ENCODE measurements at regions not wholly inside any gene's neighbourhood (a gene's known extent, or its start where the extent isn't known, plus 50 kb on each side); places are given as distances from the start of the nearest gene placed in this dataset.

DNA sequence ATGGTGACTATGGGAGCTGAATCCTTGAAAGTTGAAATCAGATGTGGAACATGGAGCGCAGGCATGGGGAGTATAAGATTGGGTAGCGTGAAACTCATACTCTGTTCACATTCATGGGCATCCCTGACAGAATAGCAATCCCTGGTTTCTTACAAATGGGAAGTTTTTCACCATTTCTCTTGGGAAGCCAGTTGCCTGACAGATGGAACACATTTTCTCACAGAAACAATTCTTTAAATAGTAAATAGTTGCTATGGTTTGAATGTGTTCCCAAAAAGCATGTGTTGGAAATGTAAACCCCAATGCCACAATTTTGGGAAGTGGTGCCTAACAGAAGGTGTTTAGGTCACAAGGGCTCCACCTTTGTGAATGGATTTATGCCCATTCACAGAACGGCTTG, 262.8 kb upstream of the HS3ST5 start:
- no peak for DNase-seq

DNA sequence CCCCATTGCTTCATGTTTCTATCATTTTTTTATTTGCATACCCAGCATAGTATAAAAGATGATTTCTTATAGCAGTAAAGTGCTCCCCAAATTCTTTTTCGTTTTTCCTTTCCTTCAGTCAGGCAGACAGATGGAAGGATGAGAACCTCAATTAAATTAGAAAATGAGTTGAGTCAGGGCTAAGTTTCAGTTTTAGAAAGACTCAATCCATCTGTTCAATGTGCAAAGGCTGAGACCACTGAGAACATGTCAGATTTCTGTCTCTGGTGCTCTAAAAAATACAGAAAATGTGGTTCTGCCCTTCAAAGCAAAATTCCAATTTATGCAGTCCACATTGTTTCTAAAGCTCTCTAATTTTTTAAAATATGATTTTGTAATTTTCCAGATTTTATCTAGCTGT, 257.6 kb upstream of the HS3ST5 start:
- no peak for DNase-seq

DNA sequence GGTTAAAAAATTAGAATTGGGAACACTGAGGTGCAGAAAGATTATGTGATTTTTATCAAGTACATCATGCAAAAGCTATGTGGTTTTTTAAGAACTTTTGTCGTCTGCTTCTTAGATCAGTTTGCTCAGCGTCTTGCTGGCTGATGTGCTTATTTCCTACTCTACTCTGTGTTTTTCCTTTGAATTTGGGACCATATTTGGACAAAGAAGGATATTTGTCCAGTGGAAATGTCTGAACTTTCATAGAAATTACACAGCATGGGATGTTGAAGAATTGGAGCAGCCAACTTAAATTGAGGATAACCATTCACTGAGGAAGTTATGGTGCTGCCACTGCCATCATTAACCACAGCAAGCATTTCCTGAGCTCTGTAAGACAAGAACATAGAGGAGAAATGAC, 252.8 kb upstream of the HS3ST5 start:
- no peak for DNase-seq

DNA sequence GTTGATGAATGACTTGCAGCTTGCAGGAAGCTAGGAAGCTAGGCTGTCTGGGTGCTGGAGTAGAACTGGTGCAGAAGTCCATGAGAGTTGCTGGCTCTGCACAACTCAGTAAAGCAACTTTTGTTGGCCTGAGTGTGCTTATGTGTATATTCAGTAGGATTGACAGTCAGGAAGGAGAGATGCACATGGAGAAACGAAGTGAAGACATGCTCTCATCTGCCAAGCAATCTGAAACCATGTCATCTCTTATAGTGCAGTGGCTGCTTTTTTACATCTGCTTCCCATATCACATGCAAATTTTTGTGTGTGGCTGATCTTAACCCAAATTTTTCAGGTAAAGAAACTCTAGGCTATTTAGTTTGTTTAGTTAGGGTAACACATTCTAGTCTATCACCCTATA, 252.4 kb upstream of the HS3ST5 start:
- DNase-seq = no peak

DNA sequence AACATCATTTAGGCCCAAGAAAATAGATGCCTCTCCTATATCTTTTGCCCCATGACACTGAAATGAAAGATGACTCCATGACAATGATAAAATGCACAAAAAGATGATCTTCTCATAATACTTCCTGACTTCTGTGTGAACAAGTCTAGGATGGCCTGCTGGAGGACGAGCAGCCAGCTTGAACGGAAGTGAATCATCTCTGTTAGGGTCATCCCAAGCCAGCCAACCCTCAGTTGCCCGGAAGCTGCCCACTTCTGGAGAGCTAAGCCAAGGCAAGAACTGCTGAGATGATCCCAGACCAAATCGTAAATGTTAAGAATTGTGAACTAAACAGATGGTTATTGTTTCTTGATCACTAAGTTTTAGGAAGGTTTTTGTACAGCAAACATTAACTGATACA, 249.7 kb upstream of the HS3ST5 start:
- DNase-seq = no peak

DNA sequence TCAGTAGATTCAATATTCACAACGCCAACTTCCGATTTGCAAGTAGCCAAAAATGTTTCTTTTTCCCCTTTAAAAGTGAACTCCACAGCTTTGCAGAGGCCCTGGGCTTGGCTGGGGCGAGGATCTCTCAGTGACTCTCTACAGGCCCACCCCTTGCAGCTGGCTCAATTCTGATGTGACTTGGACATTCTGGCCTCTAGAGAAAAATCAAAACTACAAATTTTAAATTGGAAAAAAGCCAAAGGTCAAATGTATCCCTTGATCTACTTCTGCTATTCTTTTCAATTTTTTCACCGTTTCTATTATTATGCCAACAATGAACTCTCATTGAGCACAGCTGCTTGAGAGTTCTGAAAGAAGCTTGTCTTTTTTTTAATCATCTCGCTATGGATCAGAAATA, 245.9 kb upstream of the HS3ST5 start:
- no peak for DNase-seq

DNA sequence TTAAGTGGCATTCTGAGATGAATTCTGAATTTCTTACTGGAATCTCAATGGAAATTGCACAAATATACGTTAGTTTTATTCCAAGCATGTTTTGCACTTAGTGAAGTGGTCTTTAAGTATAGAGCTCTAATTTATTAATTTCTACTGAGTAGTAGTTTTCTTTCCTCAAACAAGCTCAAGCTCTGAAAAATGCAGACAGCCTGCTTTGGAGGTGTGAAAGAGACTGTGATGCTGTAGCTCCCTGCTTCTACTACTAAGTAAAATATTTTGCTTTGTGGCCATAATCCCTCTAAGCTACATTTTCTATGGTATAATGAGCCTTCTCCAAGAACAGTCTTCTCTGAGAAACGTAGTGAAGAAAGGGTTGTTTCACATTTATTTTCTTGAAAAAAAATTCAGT, 243.5 kb upstream of the HS3ST5 start:
- DNase-seq = no peak

DNA sequence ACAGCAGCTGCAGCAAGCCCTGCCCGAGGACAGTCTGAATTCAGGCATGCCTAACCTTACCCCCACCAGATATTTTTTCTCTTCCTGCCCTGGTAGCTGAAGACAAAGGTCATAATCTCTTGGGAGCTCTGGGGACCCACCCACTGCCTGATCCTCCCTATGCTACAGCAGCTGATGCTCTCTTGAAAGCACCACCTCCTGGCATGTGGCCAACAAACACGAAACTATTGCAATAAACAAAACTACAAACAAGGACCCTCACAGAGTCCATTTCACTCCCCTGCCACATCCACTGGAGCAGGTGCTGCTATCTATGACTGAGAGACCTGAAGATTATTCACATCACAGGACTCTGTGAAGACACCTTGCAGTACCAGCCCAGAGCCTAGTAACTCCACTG, 238.5 kb upstream of the HS3ST5 start:
- DNase-seq = no peak

DNA sequence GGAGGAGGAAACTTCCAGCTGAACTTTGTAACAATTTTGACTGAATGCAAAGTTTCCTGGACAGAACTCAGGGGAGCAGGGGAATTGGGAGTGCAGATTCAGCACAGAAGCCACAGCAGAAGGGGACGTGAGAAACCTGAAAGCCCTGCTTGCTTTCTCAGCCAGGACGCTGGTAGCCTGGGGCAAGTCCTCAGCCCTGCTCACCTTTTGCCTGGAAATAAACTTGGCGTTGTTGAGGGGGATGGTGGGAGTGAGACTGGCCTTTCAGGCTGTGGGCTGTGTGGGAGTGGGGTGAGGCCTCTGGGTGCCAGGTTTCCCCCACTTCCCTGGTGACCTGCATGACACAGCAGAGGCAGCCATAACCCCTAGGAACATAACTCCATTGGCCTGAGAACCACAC, 238.1 kb upstream of the HS3ST5 start:
- no peak for DNase-seq

DNA sequence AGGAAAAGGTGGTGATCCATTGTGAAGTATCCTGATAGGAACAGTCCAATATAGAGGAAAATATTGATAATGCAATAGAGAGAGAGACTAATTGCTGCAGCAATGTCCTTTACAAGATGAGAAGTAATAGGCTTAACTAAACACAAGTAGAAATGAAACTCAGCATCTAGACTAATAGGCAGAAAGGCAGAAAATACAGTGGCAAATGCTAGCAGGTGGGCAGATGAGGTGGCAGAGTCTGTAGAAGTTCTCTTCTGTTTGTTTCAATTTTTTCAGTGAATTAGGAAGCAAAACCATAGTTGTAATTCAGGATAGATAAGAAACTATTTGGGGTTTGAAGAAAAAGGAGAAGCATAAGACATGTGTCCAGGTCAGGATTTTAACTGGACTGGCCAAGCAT, 236.7 kb upstream of the HS3ST5 start:
- DNase-seq = no peak

DNA sequence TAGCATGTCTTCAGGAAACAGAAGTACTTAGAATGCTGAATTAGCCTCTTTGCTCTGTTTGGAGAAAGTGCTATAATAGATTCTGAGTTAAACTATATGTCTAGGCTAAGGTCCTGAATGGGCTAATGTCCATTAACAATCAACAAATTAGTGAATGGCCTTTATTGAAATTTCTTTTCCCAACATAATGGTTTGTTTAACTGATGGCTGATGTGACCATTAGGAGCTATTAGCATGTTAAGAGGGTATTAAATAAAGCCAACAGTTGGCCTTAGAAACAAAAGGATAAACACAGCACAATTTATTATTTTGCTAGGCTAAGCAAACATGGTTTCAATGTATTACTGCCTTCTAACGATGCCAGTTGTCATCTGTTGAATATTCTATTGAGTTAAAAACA, 234.3 kb upstream of the HS3ST5 start:
- no peak for DNase-seq

DNA sequence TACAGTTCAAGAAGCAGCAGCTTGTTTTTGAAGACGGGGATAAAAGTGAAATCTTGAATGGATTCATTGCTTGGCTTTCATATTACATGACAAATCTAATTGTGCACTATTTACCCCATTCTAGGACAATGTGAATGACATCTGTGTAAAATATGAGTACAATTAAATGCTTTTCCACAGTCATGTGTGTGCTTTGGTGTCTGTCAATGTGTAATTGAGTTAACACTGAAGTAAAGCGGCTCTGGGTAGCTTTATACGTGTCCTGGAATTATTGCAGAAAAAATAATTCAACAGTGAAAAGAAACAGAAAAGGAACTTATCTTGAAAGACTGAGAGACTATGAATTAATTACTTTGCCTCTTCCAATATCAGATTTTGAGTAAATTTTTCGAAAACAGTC, 233.5 kb upstream of the HS3ST5 start:
- no peak for DNase-seq

DNA sequence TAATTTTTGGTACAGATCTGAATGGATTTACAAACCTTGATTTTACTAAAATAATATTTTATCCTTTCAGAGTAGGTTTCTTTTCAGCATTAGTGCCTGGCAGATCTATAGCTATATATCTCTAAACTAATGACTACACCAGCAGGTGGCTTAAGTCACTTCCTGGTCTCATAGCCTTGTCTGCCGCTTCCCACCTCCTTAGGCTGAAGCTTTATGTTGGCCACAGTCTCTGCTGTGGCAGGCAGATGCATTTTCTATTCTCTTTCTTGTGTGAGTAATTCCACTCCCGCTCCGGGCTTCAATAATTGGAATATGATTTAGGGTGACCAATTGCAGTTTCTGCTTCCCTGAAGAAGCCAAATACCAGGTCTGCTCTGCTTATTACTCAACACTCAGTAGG, 226.8 kb upstream of the HS3ST5 start:
- DNase-seq = no peak

DNA sequence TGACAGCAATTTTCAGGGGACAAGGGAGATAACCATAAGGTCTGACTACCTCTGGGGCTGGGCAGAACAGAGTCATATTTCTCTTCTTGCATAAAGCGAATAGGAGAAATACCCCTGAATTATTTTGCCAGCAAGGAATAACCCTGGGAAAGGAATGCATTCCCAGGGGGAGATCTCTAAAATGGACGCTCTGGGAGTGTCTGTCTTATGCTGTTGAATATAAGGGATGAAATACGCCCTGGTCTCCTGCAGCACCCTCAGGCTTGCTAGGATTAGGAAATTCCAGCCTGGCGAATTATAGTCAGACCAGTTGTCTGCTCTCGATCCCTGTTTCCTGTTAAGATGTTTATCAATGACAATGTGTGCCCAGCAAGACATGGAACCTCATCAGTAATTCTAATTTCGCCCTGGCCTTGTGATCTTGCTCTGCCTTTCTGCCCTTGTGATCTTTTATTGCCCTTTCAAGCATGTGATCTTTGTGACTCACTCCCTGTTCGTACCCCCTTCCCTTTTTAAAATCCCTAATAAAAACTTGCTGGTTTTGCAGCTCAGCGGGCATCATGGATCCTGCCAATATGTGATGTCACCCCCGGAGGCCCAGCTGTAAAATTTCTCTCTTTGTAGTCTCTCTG, 221.6 kb upstream of the HS3ST5 start:
- DNase-seq = no peak

DNA sequence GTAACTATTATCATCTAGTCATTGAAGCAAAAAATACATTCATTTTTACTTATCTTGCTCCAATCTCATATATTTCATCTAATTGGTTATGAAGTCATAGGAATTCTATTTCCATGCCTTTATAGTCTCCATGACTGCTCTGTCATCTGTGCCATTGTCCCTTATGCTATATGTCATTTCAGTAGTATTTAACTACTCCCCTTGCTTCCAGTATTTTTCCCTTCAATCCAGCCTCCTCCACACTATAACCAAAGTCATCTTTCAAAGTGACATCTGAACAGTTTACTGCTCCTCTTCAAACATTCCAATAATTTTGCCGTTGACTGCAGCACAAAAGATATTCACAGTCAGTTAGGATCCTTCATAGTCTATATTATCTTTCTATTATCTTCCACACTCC, 216.6 kb upstream of the HS3ST5 start:
- no peak for DNase-seq

DNA sequence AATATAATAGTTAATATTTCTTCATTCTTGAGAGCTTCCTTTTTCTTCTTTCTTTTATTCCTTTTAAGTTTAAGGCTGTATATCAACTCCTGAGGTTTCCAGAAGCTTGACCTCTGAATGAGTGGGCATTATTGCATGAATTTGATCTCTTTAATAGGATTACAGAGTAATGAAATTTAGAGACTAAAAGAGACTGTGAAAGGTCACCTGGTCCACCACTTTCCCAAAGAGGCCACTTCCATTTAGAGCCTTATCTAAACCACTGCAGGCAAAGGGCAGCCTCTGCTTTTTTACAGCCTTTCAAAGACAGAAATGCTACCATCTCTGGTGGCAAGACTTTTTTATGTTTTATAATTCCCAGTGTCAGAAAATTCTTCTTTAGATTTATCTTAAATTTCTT, 215.3 kb upstream of the HS3ST5 start:
- no peak for DNase-seq

DNA sequence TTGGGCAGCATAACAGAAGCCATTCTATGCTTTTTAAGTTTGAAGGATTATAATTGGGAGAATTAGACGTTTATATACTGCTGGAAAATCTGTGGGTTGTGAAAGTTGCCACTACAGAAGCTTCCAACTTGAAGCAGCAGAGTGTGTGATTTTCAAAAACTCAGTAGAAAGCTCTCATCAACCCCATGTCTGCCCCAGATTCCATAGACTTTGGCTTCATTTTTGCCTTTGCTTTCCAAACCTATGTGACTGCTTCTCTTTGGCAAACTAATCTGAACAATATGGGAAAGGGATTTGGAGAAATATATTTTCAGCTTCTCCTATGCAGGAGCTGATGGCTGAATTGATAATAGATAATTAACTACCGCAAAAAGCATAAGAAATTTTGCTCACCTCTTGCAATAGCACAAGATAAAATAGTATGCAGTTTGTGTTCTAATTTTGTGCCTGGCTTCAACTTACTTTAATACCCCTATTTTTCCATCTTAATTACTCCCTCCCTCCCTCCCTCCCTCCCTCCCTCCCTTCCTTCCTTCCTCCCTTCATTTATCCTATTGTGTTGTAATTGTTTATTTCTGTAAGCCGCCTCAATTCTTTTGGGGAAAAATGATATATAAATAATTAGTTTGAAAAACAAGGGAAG, 214.1 kb upstream of the HS3ST5 start:
- DNase-seq = no peak

DNA sequence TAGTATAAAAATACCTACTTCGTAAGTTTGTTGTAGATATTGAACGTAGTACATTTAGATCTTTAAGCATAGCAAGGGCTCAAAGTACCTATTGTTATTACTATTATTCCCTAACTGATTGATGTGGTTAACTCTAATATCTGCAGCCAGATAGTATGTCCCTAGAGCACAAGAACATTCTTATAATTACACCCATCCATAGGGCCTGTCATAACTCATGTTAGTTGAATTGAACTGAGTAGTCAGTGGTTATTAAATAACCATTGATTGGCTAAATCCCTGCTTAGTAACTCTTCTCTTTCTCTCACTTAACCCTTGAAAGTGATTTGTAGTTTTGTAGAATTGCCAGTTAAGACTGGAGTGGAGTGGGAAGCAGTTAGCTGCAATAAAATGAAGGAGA, 207.5 kb upstream of the HS3ST5 start:
- DNase-seq = no peak

DNA sequence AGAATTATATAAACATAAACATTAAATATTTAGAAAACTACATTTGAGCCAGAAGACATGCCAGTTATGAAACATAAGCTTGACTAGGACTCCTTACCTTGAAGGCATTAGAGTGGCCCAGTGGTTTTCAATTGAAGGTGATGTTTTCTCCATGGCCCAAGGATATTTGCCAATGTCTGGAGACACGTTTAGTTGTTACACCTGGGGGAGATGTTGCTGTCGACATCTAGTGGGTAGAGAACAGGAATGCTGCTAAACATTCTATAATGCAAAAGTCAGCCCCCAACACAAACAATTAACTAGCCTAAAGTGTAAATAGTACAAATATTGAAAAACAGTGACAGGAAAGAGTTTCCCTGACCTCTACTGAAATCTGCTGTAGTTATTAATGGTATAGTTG, 200.9 kb upstream of the HS3ST5 start:
- no peak for DNase-seq

DNA sequence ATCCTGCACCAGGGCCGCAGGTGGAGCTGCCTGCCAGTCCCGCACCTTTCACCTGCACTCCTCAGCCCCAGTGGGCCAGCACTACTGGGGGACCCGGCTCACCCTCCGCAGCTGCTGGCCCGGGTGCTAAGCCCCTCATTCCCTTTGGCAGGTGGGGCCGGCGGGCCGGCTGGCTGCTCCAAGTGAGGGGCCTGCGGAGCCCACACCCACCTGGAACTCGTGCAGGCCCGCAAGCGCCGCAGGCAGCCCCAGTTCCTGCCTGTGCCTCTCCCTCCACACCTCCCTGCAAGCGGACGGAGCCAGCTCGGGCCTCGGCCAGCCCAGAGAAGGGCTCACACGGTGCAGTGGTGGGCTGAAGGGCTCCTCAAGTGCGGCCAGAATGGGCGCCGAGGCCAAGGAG, 199.0 kb upstream of the HS3ST5 start:
- no peak for DNase-seq

DNA sequence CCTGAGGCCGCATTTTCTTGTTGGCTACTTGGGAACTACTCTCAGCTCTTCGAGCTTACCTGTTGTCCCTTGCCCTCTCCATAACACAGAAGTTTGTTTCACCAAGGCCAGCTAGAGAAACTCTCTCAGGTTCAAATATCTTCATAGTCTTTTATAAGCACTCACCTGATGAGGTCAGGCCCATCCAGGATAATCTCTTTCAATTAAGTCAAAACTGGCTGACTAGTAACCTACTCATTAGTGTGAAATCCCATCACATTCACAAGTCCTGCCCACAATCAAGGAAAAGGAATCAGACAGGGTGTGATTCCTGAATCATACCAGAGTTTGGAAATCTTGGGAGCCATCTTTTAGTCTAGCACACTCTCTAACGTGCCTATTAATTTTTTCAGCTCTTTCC, 195.2 kb upstream of the HS3ST5 start:
- DNase-seq = no peak

DNA sequence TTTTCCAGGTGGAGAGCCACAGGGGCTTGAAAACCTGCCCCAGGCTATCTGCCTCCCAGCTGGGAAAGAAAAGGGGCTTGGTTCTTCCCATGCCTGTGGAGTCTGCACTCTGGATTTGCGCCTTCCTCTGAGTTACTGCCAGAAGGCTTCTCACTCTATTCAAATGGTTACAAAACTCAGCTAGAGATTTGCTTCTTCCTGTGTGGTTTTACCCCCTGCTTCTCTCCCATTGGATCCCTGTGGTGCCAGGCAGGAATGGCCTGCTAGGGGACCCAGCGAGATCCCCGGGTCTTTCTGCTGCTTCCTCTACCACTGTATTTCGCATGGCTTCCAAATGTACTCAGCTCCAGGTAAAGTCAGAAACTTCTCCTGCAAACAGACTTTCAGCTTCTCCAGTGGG, 192.0 kb upstream of the HS3ST5 start:
- DNase-seq = no peak

DNA sequence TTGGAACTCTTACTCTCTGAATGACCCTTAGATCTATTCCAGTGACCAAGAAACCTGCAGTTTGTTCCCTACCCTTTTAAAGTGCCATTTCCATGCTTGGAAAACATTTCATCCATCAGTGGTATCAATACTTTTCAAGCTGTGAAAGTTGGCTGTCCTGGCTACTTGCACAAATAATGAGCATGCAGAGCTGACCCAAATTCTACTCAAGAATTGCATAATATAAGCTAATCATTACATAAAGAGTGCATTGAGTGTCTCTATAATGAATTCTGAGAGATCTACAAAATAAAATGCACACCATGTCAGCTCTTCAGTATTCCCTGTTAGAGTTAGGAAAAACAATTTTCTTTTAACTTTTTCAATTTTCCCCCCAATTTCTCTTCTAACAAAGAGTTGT, 181.3 kb upstream of the HS3ST5 start:
- DNase-seq = no peak

DNA sequence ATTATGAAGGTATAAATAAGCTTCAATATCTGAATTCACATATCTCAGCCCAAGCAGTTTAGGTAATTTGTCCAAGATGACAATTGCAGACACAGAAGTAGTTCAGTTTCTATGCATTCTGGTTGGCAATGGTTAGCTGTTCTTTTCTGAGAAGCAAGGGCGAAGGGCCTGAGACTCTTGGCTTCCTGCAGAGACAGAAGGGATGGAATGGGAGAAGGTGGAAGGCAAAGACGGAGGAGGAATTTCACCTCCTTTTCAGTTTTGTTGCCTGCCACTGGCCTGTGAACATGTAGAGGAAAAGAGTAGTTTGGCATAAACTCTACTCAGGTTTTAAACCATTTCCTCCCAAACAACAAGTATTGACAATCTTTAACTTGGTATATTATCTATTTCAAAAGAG, 180.7 kb upstream of the HS3ST5 start:
- no peak for DNase-seq

DNA sequence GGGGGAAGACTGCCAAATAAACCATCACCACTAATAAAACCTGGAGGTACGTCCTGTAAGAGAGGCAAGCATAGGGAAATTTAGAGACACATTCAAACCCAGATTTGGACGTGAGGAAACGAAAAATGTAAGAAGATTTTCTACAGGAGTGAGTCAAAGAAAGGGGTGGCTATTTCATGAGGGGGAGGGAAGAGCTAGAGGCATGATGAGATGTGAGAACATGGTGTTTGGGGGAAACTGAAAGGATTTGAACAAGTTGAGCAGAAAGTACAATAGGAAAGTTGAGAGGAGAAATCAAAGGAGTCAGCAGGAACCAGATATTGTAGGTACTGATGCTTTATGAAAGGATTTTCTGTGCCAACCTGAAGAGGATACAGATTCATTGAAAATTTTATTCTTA, 179.1 kb upstream of the HS3ST5 start:
- no peak for DNase-seq

DNA sequence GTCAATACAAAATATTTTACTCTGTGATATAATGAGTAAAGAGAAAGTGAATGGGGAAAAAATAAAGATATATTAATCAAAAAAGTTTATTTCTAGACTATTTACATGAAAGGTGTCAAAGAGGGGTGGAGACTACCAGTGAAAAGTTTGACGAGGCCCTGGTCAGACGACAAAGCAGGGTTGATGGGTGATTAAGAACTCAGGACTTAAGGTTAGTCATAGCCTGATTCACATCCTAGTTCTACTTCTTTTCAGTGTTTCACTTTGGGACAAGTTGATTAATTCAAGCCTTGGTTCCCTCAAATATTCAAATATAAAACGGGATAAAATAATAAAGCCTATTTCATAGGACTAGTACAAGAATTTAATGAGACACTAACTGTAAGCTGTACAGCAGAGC, 178.2 kb upstream of the HS3ST5 start:
- no peak for DNase-seq
